GM12891 (cell line): ENCODE measurements at regions not wholly inside any gene's neighbourhood (a gene's known extent, or its start where the extent isn't known, plus 50 kb on each side); places are given as distances from the start of the nearest gene placed in this dataset.

ENCODE experiments used
- PAX5 ChIP-seq: IDR thresholded peaks from 2 replicates; pipeline ENCODE4 v1.6.1; 2011; ENCODE audit warnings: low read length, moderate library complexity, mild to moderate bottlenecking; ENCODE audit not compliant: insufficient read depth, severe bottlenecking
- POLR2A ChIP-seq: IDR thresholded peaks from 2 replicates; pipeline ENCODE4 v1.6.1; 2011; ENCODE audit warnings: low read depth, low read length, control low read depth
- POLR2AphosphoS5 ChIP-seq: IDR thresholded peaks from 2 replicates; pipeline ENCODE4 v1.6.1; 2011; ENCODE audit warnings: low read depth, low read length, control low read depth
- POU2F2 ChIP-seq: IDR thresholded peaks from 2 replicates; pipeline ENCODE4 v1.6.1; 2011; ENCODE audit warnings: low read depth, mild to moderate bottlenecking, control low read depth, low read length, moderate library complexity
- SPI1 ChIP-seq: IDR thresholded peaks from 2 replicates; pipeline ENCODE4 v1.6.1; 2011; ENCODE audit warnings: low read depth, low read length, control low read depth
- TAF1 ChIP-seq: IDR thresholded peaks from 2 replicates; pipeline ENCODE4 v1.6.1; 2011; ENCODE audit warnings: low read depth, low read length, control low read depth

DNA sequence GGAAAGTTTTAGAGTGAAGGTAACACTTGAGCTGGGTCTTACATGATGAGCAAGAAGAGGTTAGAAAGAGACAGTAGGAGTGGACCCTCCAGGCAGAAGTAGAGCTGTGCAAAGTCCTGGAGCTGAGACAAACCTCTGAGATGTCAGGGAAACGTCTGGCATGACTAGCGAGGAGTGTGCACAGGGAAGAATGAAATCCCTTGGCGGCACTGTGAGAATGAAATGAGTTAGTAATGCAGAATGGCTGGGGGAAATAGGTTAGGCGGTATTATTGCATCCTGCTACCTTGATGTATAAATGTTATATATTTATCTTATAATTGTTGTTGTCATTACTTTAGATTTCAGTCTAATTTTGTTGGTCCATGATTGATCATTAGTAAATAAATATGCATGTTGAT lies 457.9 kb upstream of the CCL2 start:
- TF ChIP-seq POLR2AphosphoS5 (no peak), POLR2A (no peak), TAF1 (no peak), SPI1 (no peak), POU2F2 (no peak), PAX5 (no peak)
